Panc1 (cell line): ENCODE measurements at regions not wholly inside any gene's neighbourhood (a gene's known extent, or its start where the extent isn't known, plus 50 kb on each side); places are given as distances from the start of the nearest gene placed in this dataset.

Source experiments
- TCF7L2 ChIP-seq: IDR thresholded peaks from 2 replicates; pipeline ENCODE4 v1.6.1; 2011; ENCODE audit warnings: mild to moderate bottlenecking, low read depth, low read length, inconsistent platforms
- TF ChIP-seq, protein P1 (sequence below): fragments of 450-650 bp; IDR thresholded peaks from 2 replicates; pipeline ENCODE4 v1.5.1; 2017; ENCODE audit warnings: mild to moderate bottlenecking

DNA sequence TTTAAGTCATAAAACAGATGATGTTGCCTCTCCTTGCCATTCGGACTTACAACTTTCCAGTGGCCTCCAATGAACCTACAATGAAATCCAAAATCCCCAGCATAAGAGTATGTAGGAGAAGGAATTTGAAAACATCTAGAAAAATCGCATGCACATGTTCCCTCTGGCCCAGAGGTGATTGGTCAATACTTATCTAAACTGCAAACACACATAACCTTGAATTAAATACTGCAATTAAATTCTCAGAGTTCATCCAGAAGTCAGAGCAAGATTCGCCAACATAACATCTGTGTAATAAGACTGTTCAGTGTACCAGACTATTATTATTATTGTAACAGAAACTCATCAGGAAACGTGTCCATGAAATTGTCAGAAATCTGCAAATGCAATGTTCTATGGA, 82.2 kb upstream of the USP29 start:
- TF ChIP-seq, protein P1, sequence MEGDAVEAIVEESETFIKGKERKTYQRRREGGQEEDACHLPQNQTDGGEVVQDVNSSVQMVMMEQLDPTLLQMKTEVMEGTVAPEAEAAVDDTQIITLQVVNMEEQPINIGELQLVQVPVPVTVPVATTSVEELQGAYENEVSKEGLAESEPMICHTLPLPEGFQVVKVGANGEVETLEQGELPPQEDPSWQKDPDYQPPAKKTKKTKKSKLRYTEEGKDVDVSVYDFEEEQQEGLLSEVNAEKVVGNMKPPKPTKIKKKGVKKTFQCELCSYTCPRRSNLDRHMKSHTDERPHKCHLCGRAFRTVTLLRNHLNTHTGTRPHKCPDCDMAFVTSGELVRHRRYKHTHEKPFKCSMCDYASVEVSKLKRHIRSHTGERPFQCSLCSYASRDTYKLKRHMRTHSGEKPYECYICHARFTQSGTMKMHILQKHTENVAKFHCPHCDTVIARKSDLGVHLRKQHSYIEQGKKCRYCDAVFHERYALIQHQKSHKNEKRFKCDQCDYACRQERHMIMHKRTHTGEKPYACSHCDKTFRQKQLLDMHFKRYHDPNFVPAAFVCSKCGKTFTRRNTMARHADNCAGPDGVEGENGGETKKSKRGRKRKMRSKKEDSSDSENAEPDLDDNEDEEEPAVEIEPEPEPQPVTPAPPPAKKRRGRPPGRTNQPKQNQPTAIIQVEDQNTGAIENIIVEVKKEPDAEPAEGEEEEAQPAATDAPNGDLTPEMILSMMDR = no peak
- no peak for TF ChIP-seq TCF7L2
